ENCODE measurements at regions not wholly inside any gene's neighbourhood (a gene's known extent, or its start where the extent isn't known, plus 50 kb on each side); places are given as distances from the start of the nearest gene placed in this dataset.

DNA sequence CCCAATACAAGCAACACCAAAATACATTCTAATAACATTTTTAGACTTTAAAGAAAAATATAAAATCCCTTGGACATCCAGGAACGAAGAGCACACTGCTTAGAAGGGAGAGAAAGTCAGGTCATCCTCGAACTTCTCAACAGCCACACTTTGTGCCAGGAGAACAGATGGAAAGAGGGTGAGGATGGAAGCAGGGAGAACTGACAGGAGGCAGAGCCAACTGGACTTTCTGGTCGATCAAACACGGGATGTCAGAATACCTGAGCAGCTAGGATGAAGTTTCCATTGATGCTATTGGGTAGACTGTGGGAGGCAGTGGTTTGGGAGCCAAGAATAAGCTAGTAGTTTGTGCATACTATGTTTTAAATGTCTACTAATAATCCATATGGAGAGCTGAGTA, 111.4 kb downstream of the TOMM20 start:
- peaks cover 58% of the 10 kb centered on the region for H3K4me1 Mint-ChIP-seq
- Histone ChIP-seq H2AFZ (ENCODE audit: insufficient read depth, low read depth, low read length, poor library complexity, severe bottlenecking) (no peak overlapping the region), H3K4me3 (ENCODE audit: control extremely low read depth in 1 of 5, extremely low read depth in 1 of 5, insufficient read depth in 1 of 5, low read depth in 2 of 5, low read length in 4 of 5) (no peak overlapping the region), H3K79me2 (ENCODE audit: control insufficient read depth, insufficient read depth, low read length) (no peaks in the 10 kb centered on the region), H3K27me3 (replicated peaks in 1 of 4; ENCODE audit: control extremely low read depth in 1 of 4, control insufficient read depth in 3 of 4, insufficient read depth in 4 of 4, low read length in 3 of 4) (no peaks in the 10 kb centered on the region), H3K27ac (ENCODE audit: low read length in 2 of 2) (no peak overlapping the region), H4K20me1 (ENCODE audit: control insufficient read depth, insufficient read depth, low read length, poor library complexity, severe bottlenecking) (no peaks in the 10 kb centered on the region), H3K36me3 (replicated peaks in 1 of 2; ENCODE audit: control extremely low read depth in 1 of 2, control insufficient read depth in 1 of 2, extremely low read depth in 1 of 2, insufficient read depth in 2 of 2, low read length in 1 of 2) (no peaks in the 10 kb centered on the region), H3K9ac (ENCODE audit: low read length) (no peak overlapping the region), H3K4me2 (replicated peaks; ENCODE audit: low read depth, low read length, poor library complexity, severe bottlenecking) (no peak overlapping the region), H3K4me1 (ENCODE audit: control insufficient read depth in 2 of 2, insufficient read depth in 2 of 2, low read length in 2 of 2) (peaks cover 18 to 27% of the 10 kb centered on the region in 2 donors), H3K9me3 (ENCODE audit: control extremely low read depth in 1 of 3, control insufficient read depth in 2 of 3, insufficient read depth in 1 of 3, low read length in 2 of 3) (peaks cover 0 to 5% (median 0%) of the 10 kb centered on the region in 3 donors)
- intact Hi-C loops (cut with micrococcal nuclease): no loop called here
- ChIA-PET CTCF (interaction anchor here (1.2 to 1.8 kb wide), 2 partner anchors 67 to 419 kb away, joined by 3 to 7 read pairs; no protein-coding TSS in a partner anchor), POLR2A (interaction anchor here (0.7 kb wide), 1 partner anchor 527 kb away, joined by 3 read pairs; no protein-coding TSS in a partner anchor)
- TF ChIP-seq CTCF (IDR thresholded peaks at IDR 0.05) (no peak), EZH2 (IDR thresholded peaks at IDR 0.05; ENCODE audit: borderline replicate concordance, insufficient read depth, low read depth, low read length, poor library complexity, severe bottlenecking) (no peak)
- no peaks in the 10 kb centered on the region for H3K9me3 Mint-ChIP-seq (ENCODE audit: insufficient read depth)
- H3K27ac Mint-ChIP-seq: no peak overlapping the region
- no peak for ATAC-seq (ENCODE audit: low read depth)
- H3K27me3 Mint-ChIP-seq: no peaks in the 10 kb centered on the region
- no peak for DNase-seq
- H3K4me3 Mint-ChIP-seq: no peak overlapping the region
- 93% methylated on average over 3 of the region's 4 CpGs for WGBS (ENCODE audit: insufficient coverage)

DNA sequence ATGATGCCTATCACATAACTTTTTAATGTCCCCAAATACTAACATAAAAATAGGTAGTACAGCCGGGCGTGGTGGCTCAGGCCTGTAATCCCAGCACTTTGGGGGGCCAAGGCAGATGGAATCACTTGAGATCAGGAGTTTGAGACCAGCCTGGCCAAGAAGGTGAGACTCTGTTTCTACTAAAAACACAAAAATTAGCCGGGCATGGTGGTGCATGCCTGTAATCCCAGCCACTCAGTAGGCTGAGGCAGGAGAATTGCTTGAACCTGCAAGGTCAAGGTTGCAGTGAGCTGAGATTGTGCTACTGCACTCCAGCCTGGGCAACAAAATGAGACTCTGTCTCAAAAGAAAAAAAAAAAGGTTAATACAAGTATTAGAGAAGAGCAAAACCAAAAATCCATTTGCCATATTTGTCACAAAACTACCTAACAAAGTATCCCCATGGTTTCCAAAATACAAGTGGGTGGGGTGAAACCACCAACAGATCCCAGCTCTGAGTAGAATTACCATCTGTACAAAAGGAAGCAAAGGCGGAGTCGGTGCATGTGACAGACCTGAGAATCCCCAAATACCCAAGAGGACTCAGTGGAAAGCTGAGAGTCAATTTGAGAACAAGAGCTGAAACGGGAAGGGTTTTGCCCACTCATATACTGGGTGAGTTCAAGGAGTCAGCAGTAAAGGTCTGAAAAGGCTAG, 113.2 kb downstream of the TOMM20 start:
- no peak for TF ChIP-seq CTCF (IDR thresholded peaks at IDR 0.05)
- no peak for TF ChIP-seq EZH2 (IDR thresholded peaks at IDR 0.05; ENCODE audit: borderline replicate concordance, insufficient read depth, low read depth, low read length, poor library complexity, severe bottlenecking)
- intact Hi-C loops (cut with micrococcal nuclease): no loop called here
- ChIA-PET POLR2A (interaction anchor here (0.6 to 1.0 kb wide), 3 partner anchors 33 to 509 kb away, joined by 3 to 8 read pairs (median 3); no protein-coding TSS in a partner anchor), CTCF (interaction anchor here (0.6 to 1.2 kb wide), 3 partner anchors 19 to 53 kb away, joined by 3 read pairs; no protein-coding TSS in a partner anchor)
- peak overlapping the region; percentile 54 for H2AFZ ChIP-seq (ENCODE audit: insufficient read depth, low read depth, low read length, poor library complexity, severe bottlenecking)
- H3K4me1 ChIP-seq (ENCODE audit: control insufficient read depth in 2 of 2, insufficient read depth in 2 of 2, low read length in 2 of 2): peaks cover 32 to 45% of the 10 kb centered on the region in 2 donors
- Mint-ChIP-seq H3K4me3 (peak overlapping the region; percentile 62), H3K9me3 (ENCODE audit: insufficient read depth) (no peaks in the 10 kb centered on the region), H3K4me1 (peaks cover 75% of the 10 kb centered on the region), H3K27ac (peak overlapping the region; percentile 89), H3K27me3 (no peaks in the 10 kb centered on the region)
- DNase-seq (peak; percentile 71), ATAC-seq (ENCODE audit: low read depth) (no peak)
- H4K20me1 ChIP-seq (ENCODE audit: control insufficient read depth, insufficient read depth, low read length, poor library complexity, severe bottlenecking): no peaks in the 10 kb centered on the region
- H3K27me3 ChIP-seq (replicated peaks in 1 of 4; ENCODE audit: control extremely low read depth in 1 of 4, control insufficient read depth in 3 of 4, insufficient read depth in 4 of 4, low read length in 3 of 4): no peaks in the 10 kb centered on the region
- H3K4me2 ChIP-seq (replicated peaks; ENCODE audit: low read depth, low read length, poor library complexity, severe bottlenecking): peak overlapping the region; percentile 0
- H3K9me3 ChIP-seq (ENCODE audit: control extremely low read depth in 1 of 3, control insufficient read depth in 2 of 3, insufficient read depth in 1 of 3, low read length in 2 of 3): peaks cover 0 to 5% (median 0%) of the 10 kb centered on the region in 3 donors
- WGBS (ENCODE audit: insufficient coverage): 84% methylated on average over 3 of the region's 6 CpGs
- H3K79me2 ChIP-seq (ENCODE audit: control insufficient read depth, insufficient read depth, low read length): no peaks in the 10 kb centered on the region
- H3K36me3 ChIP-seq (replicated peaks in 1 of 2; ENCODE audit: control extremely low read depth in 1 of 2, control insufficient read depth in 1 of 2, extremely low read depth in 1 of 2, insufficient read depth in 2 of 2, low read length in 1 of 2): no peaks in the 10 kb centered on the region
- peak overlapping the region in 1 of 2 donors; percentile 40 for H3K27ac ChIP-seq (ENCODE audit: low read length in 2 of 2)
- H3K9ac ChIP-seq (ENCODE audit: low read length): no peak overlapping the region
- H3K4me3 ChIP-seq (ENCODE audit: control extremely low read depth in 1 of 5, extremely low read depth in 1 of 5, insufficient read depth in 1 of 5, low read depth in 2 of 5, low read length in 4 of 5): no peak overlapping the region
